SK-N-MC (cell line): ENCODE measurements at regions not wholly inside any gene's neighbourhood (a gene's known extent, or its start where the extent isn't known, plus 50 kb on each side); places are given as distances from the start of the nearest gene placed in this dataset.

Experiments used
- EZH2 ChIP-seq: fragments of 200-600 bp; sonication (generic); IDR thresholded peaks from one replicate; pipeline ENCODE4 v1.6.1; 2017; ENCODE audit warnings: antibody characterized with exemption
- POLR2AphosphoS5 ChIP-seq: IDR thresholded peaks from 2 replicates; pipeline ENCODE4 v1.6.1; 2012; ENCODE audit warnings: mild to moderate bottlenecking, low read depth, low read length, borderline replicate concordance

- no peak for TF ChIP-seq POLR2AphosphoS5
- TF ChIP-seq EZH2: no peak
Measured at GRCh38 chr5:126168785-126169184, 254.4 kb upstream of the GRAMD2B start.
